GM23338 (cell line): ENCODE measurements at regions not wholly inside any gene's neighbourhood (a gene's known extent, or its start where the extent isn't known, plus 50 kb on each side); places are given as distances from the start of the nearest gene placed in this dataset.
A peak's percentile ranks its signal among the peaks of the same experiment; 100 is the strongest.

Experiments
- ATAC-seq: fragments of 200-7000 bp; cut with Tn5 transposase; 3 replicates; pipeline ENCODE4 v1.9.1; 2020
- DNase-seq: peaks from one replicate; pipeline ENCODE4 v3.0.0-alpha.2; 2015; ENCODE audit warnings: low spot score
- H2AFZ ChIP-seq: fragments of 200-600 bp; sonication (generic); 2 replicates; pipeline ENCODE4 v1.8.0; 2016; ENCODE audit warnings: antibody characterized with exemption, mild to moderate bottlenecking, moderate library complexity
- H3F3A ChIP-seq: fragments of 200-600 bp; sonication (generic); replicated peaks from 2 replicates; pipeline ENCODE4 v1.8.0; 2017; ENCODE audit warnings: antibody characterized with exemption, mixed run types, low read depth
- H3K27ac ChIP-seq: fragments of 200-600 bp; sonication (generic); 2 replicates; pipeline ENCODE4 v1.6.1; 2016; ENCODE audit warnings: low read depth
- H3K27me3 ChIP-seq: fragments of 200-600 bp; sonication (generic); 2 replicates; pipeline ENCODE4 v1.8.0; 2016; ENCODE audit warnings: mild to moderate bottlenecking, mixed run types, moderate library complexity; ENCODE audit not compliant: insufficient read depth
- H3K36me3 ChIP-seq: fragments of 200-600 bp; sonication (generic); 2 replicates; pipeline ENCODE4 v1.8.0; 2016; ENCODE audit warnings: mild to moderate bottlenecking; ENCODE audit not compliant: insufficient read depth
- H3K4me1 ChIP-seq: fragments of 200-600 bp; sonication (generic); 2 replicates; pipeline ENCODE4 v1.8.0; 2016; ENCODE audit warnings: mild to moderate bottlenecking, moderate library complexity; ENCODE audit not compliant: insufficient read depth
- H3K4me2 ChIP-seq: fragments of 200-600 bp; sonication (generic); 2 replicates; pipeline ENCODE4 v1.7.1; 2017; ENCODE audit warnings: mixed run types
- H3K4me3 ChIP-seq: fragments of 200-600 bp; sonication (generic); 2 replicates; pipeline ENCODE4 v1.6.1; 2016; ENCODE audit warnings: mixed run types
- H3K79me2 ChIP-seq: fragments of 200-600 bp; sonication (generic); replicated peaks from 2 replicates; pipeline ENCODE4 v1.8.0; 2017; ENCODE audit warnings: mild to moderate bottlenecking; ENCODE audit not compliant: insufficient read depth
- H3K9me2 ChIP-seq: fragments of 200-600 bp; sonication (generic); 2 replicates; pipeline ENCODE4 v1.8.0; 2017; ENCODE audit not compliant: insufficient read depth
- H4K20me1 ChIP-seq: fragments of 200-600 bp; sonication (generic); replicated peaks from 2 replicates; pipeline ENCODE4 v1.8.0; 2017; ENCODE audit warnings: mild to moderate bottlenecking; ENCODE audit not compliant: insufficient read depth
- H3K27ac Mint-ChIP-seq: 2 replicates; pipeline ENCODE4 v1.8.0; 2020; ENCODE audit warnings: inconsistent platforms, mild to moderate bottlenecking, moderate library complexity, mixed read lengths
- H3K27me3 Mint-ChIP-seq: 3 replicates; pipeline ENCODE4 v1.8.0; 2022; ENCODE audit warnings: low read depth, mild to moderate bottlenecking, moderate library complexity, mixed read lengths, inconsistent platforms; ENCODE audit not compliant: insufficient read depth, poor library complexity
- H3K36me3 Mint-ChIP-seq: 3 replicates; pipeline ENCODE4 v1.8.0; 2021; ENCODE audit warnings: low read depth, mild to moderate bottlenecking, inconsistent platforms, moderate library complexity, mixed read lengths
- H3K4me1 Mint-ChIP-seq: 3 replicates; pipeline ENCODE4 v1.8.0; 2020; ENCODE audit warnings: mild to moderate bottlenecking, inconsistent platforms, mixed read lengths
- H3K4me3 Mint-ChIP-seq: 3 replicates; pipeline ENCODE4 v1.8.0; 2021; ENCODE audit warnings: moderate library complexity, mild to moderate bottlenecking, inconsistent platforms, mixed read lengths
- H3K9me3 Mint-ChIP-seq: 3 replicates; pipeline ENCODE4 v1.8.0; 2020; ENCODE audit warnings: moderate library complexity, mild to moderate bottlenecking, inconsistent platforms, mixed read lengths
- CREB1 ChIP-seq: fragments of 250-450 bp; sonication (Bioruptor Pico); IDR thresholded peaks from 2 replicates; pipeline ENCODE4 v1.5.0; 2020; ENCODE audit warnings: low read depth, mild to moderate bottlenecking, moderate library complexity
- CTCF ChIP-seq, 2 experiments: fragments of 200-600 bp in 1 of 2; sonication (generic) in 1 of 2; conservative IDR thresholded peaks; 2 replicates each; pipeline versions ENCODE4 v1.5.1 to v1.6.1; 2016 to 2017; ENCODE audit warnings: antibody characterized with exemption in 2 of 2, low read depth in 2 of 2, mild to moderate bottlenecking in 2 of 2, moderate library complexity in 1 of 2
- ETS1 ChIP-seq: IDR thresholded peaks from 2 replicates; pipeline ENCODE4 v1.6.1; 2016; ENCODE audit warnings: antibody characterized with exemption
- EZH2 ChIP-seq: fragments of 200-600 bp; sonication (generic); IDR thresholded peaks from one replicate; pipeline ENCODE4 v1.8.0; 2017; ENCODE audit warnings: antibody characterized with exemption, mild to moderate bottlenecking, low read depth; ENCODE audit not compliant: unreplicated experiment
- EZH2phosphoT487 ChIP-seq: fragments of 200-600 bp; sonication (generic); IDR thresholded peaks from one replicate; pipeline ENCODE4 v1.8.1; 2018; ENCODE audit warnings: antibody characterized with exemption; ENCODE audit not compliant: unreplicated experiment
- JUNB ChIP-seq: IDR thresholded peaks from one replicate; pipeline ENCODE4 v1.6.1; 2016; ENCODE audit warnings: antibody characterized with exemption; ENCODE audit not compliant: unreplicated experiment
- NANOG ChIP-seq: IDR thresholded peaks from 2 replicates; pipeline ENCODE4 v1.6.1; 2016; ENCODE audit warnings: antibody characterized with exemption, borderline replicate concordance
- POLR2AphosphoS5 ChIP-seq: IDR thresholded peaks from 2 replicates; pipeline ENCODE4 v1.6.1; 2016; ENCODE audit warnings: antibody characterized with exemption, low read depth
- REST ChIP-seq: IDR thresholded peaks from one replicate; pipeline ENCODE4 v1.6.1; 2018; ENCODE audit warnings: antibody characterized with exemption; ENCODE audit not compliant: unreplicated experiment
- STAT1 ChIP-seq: IDR thresholded peaks from one replicate; pipeline ENCODE4 v1.6.1; 2016; ENCODE audit warnings: antibody characterized with exemption; ENCODE audit not compliant: unreplicated experiment
- ZNF114 ChIP-seq: fragments of 250-450 bp; sonication (Bioruptor Pico); IDR thresholded peaks from 2 replicates; pipeline ENCODE4 v1.5.0; 2020; ENCODE audit warnings: mild to moderate bottlenecking, moderate library complexity
- ZNF331 ChIP-seq: fragments of 250-450 bp; sonication (Bioruptor Pico); IDR thresholded peaks from 2 replicates; pipeline ENCODE4 v1.5.0; 2020; ENCODE audit warnings: low read depth, mild to moderate bottlenecking, moderate library complexity
- ZNF462 ChIP-seq: fragments of 250-450 bp; sonication (Bioruptor Pico); IDR thresholded peaks from 2 replicates; pipeline ENCODE4 v1.5.0; 2020; ENCODE audit warnings: mild to moderate bottlenecking, moderate library complexity

GRCh38 chr2:45264227-45265225 lies 255.3 kb upstream of the SIX2 start:
- Mint-ChIP-seq H3K4me3 (no peak overlapping the region), H3K9me3 (peaks cover 16% of the 10 kb centered on the region), H3K27me3 (peaks cover 7% of the 10 kb centered on the region), H3K4me1 (peaks cover 36% of the 10 kb centered on the region), H3K27ac (no peak overlapping the region), H3K36me3 (peaks cover 13% of the 10 kb centered on the region)
- H3K4me2 ChIP-seq: no peak overlapping the region
- no peak overlapping the region for H3K4me3 ChIP-seq
- TF ChIP-seq CREB1 (no peak), CTCF (conservative IDR thresholded peaks at IDR 0.05; ENCODE audit: low read depth in 2 of 2) (no peak), POLR2AphosphoS5 (no peak), EZH2 (no peak), JUNB (no peak), ZNF331 (CRISPR knock-in tag) (no peak), NANOG (no peak), ETS1 (no peak), ZNF114 (CRISPR knock-in tag) (no peak), REST (no peak), STAT1 (no peak), ZNF462 (CRISPR knock-in tag) (no peak), EZH2phosphoT487 (no peak)
- no peak overlapping the region for H2AFZ ChIP-seq
- DNase-seq (peak; percentile 18), ATAC-seq (no peak)
- H3K9me2 ChIP-seq: 0 out of 2 replicates have a peak, but pooled peaks cover 3% of the 10 kb centered on the region
- H3K4me1 ChIP-seq: peaks cover 5% of the 10 kb centered on the region
- no peaks in the 10 kb centered on the region for H3F3A ChIP-seq
- H3K27ac ChIP-seq: no peak overlapping the region
- no peaks in the 10 kb centered on the region for H3K27me3 ChIP-seq
- H3K36me3 ChIP-seq: no peaks in the 10 kb centered on the region
- H4K20me1 ChIP-seq: no peaks in the 10 kb centered on the region
- no peaks in the 10 kb centered on the region for H3K79me2 ChIP-seq
